ENCODE measurements at regions not wholly inside any gene's neighbourhood (a gene's known extent, or its start where the extent isn't known, plus 50 kb on each side); places are given as distances from the start of the nearest gene placed in this dataset.

- DNase-seq (ENCODE audit: low spot score) = no peak
- Histone ChIP-seq H3K4me3 (no peak overlapping the region), H3K36me3 (no peaks in the 10 kb centered on the region), H3K27me3 (replicated peaks; ENCODE audit: insufficient read depth) (no peaks in the 10 kb centered on the region), H3K27ac (no peak overlapping the region), H3K9me3 (no peaks in the 10 kb centered on the region), H3K4me1 (ENCODE audit: control insufficient read depth in 1 of 2, low read depth in 2 of 2) (no peaks in the 10 kb centered on the region)
- TF ChIP-seq, protein P1, sequence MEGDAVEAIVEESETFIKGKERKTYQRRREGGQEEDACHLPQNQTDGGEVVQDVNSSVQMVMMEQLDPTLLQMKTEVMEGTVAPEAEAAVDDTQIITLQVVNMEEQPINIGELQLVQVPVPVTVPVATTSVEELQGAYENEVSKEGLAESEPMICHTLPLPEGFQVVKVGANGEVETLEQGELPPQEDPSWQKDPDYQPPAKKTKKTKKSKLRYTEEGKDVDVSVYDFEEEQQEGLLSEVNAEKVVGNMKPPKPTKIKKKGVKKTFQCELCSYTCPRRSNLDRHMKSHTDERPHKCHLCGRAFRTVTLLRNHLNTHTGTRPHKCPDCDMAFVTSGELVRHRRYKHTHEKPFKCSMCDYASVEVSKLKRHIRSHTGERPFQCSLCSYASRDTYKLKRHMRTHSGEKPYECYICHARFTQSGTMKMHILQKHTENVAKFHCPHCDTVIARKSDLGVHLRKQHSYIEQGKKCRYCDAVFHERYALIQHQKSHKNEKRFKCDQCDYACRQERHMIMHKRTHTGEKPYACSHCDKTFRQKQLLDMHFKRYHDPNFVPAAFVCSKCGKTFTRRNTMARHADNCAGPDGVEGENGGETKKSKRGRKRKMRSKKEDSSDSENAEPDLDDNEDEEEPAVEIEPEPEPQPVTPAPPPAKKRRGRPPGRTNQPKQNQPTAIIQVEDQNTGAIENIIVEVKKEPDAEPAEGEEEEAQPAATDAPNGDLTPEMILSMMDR (IDR thresholded peaks at IDR 0.05) = no peak
- no peak for ATAC-seq (ENCODE audit: insufficient number of reproducible peaks, low FRiP score, low read depth)
Measured at GRCh38 chr4:159777689-159778088, 674.8 kb downstream of the RAPGEF2 start.

- no peak overlapping the region for H3K4me3 ChIP-seq
- H3K36me3 ChIP-seq = no peaks in the 10 kb centered on the region
- no peak overlapping the region for H3K27ac ChIP-seq
- no peaks in the 10 kb centered on the region for H3K27me3 ChIP-seq (replicated peaks; ENCODE audit: insufficient read depth)
- H3K4me1 ChIP-seq (ENCODE audit: control insufficient read depth in 1 of 2, low read depth in 2 of 2) = no peaks in the 10 kb centered on the region
- DNase-seq (ENCODE audit: low spot score) (no peak), ATAC-seq (ENCODE audit: insufficient number of reproducible peaks, low FRiP score, low read depth) (no peak)
- no peaks in the 10 kb centered on the region for H3K9me3 ChIP-seq
- TF ChIP-seq, protein P1 (IDR thresholded peaks at IDR 0.05) = no peak
Measured at GRCh38 chr4:159778298-159778697, 675.4 kb downstream of the RAPGEF2 start.

DNA sequence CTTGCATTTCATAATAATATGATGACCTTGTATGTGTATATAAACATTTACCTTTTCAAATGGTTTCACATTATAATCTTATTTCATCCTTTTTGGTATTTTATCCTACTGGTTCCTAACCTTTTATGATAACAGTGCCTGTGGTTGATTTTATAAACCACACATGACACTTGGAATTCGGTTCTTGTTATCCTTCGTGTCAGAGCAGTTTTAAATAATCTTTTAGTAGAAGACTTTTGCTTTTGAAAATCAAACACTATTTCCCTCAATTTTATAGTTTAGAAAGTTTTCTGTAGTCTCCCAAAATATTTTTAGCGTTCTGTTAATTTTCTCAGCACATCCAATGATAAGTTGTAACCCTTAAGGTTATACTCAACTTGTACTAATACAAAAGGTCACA, 676.8 kb downstream of the RAPGEF2 start:
- DNase-seq (ENCODE audit: low spot score) = no peak
- H3K4me3 ChIP-seq = no peak overlapping the region
- no peaks in the 10 kb centered on the region for H3K27me3 ChIP-seq (replicated peaks; ENCODE audit: insufficient read depth)
- TF ChIP-seq, protein P1 (IDR thresholded peaks at IDR 0.05) = no peak
- no peak overlapping the region for H3K27ac ChIP-seq
- H3K9me3 ChIP-seq = no peaks in the 10 kb centered on the region
- no peaks in the 10 kb centered on the region for H3K36me3 ChIP-seq
- H3K4me1 ChIP-seq (ENCODE audit: control insufficient read depth in 1 of 2, low read depth in 2 of 2) = no peaks in the 10 kb centered on the region
- no peak for ATAC-seq (ENCODE audit: insufficient number of reproducible peaks, low FRiP score, low read depth)

- Histone ChIP-seq H3K36me3 (no peaks in the 10 kb centered on the region), H3K27ac (no peak overlapping the region), H3K9me3 (no peaks in the 10 kb centered on the region), H3K4me1 (ENCODE audit: control insufficient read depth in 1 of 2, low read depth in 2 of 2) (no peaks in the 10 kb centered on the region), H3K4me3 (no peak overlapping the region), H3K27me3 (replicated peaks; ENCODE audit: insufficient read depth) (no peaks in the 10 kb centered on the region)
- TF ChIP-seq, protein P1 (IDR thresholded peaks at IDR 0.05) = no peak
- ATAC-seq (ENCODE audit: insufficient number of reproducible peaks, low FRiP score, low read depth) (no peak), DNase-seq (ENCODE audit: low spot score) (no peak)
Measured at GRCh38 chr4:159780196-159780922, 677.5 kb downstream of the RAPGEF2 start.

DNA sequence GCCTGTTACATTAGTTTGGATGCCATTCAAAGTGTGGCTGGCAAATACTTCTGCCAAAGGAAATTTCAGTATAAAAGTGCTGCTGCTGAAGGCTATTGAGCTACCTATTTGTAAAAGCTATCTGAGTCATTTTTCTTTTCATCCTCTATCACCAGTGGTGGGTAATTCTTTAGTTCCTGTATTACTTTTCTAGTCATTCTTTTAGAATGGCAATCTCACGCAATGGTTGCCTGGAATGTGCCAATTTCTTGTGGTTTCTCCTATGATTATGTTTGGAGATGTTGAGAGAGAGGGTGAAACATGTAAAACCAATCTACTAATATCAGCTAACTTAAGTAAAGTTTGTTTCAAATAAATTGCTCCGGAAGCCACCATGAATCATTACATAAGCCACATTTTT, 685.0 kb downstream of the RAPGEF2 start:
- H3K4me3 ChIP-seq = no peak overlapping the region
- no peaks in the 10 kb centered on the region for H3K36me3 ChIP-seq
- DNase-seq (ENCODE audit: low spot score) (no peak), ATAC-seq (ENCODE audit: insufficient number of reproducible peaks, low FRiP score, low read depth) (no peak)
- H3K27me3 ChIP-seq (replicated peaks; ENCODE audit: insufficient read depth) = no peaks in the 10 kb centered on the region
- TF ChIP-seq, protein P1 (IDR thresholded peaks at IDR 0.05) = no peak
- H3K27ac ChIP-seq = no peak overlapping the region
- no peaks in the 10 kb centered on the region for H3K4me1 ChIP-seq (ENCODE audit: control insufficient read depth in 1 of 2, low read depth in 2 of 2)
- H3K9me3 ChIP-seq = no peaks in the 10 kb centered on the region

Measured in thoracic aorta (tissue), 2 donors.